HG02840 (cell line): ENCODE measurements at regions not wholly inside any gene's neighbourhood (a gene's known extent, or its start where the extent isn't known, plus 50 kb on each side); places are given as distances from the start of the nearest gene placed in this dataset.
"Not testable (repeated sequence)": the region's sequence is repeated elsewhere in the genome, so short reads cannot be mapped to it uniquely, and the experiment has no call there.

ENCODE experiments used
- ATAC-seq: cut with Tn5 transposase; IDR thresholded peaks from one replicate; pipeline ENCODE4 v1.9.1; 2021; ENCODE audit warnings: mild to moderate bottlenecking, moderate library complexity, moderate number of reproducible peaks; ENCODE audit not compliant: unreplicated experiment, low FRiP score

GRCh38 chr5:60147791-60148190, 254.3 kb upstream of the PDE4D start:
- ATAC-seq = no peak

- ATAC-seq = no peak
Measured at GRCh38 chr5:60143942-60144549, 250.5 kb upstream of the PDE4D start.

- ATAC-seq = no peak
Measured at GRCh38 chr5:60141119-60141518, 247.6 kb upstream of the PDE4D start.

GRCh38 chr5:60136841-60137240, 243.3 kb upstream of the PDE4D start:
- ATAC-seq = no peak

GRCh38 chr5:60131504-60131903, 238.0 kb upstream of the PDE4D start:
- no peak for ATAC-seq

GRCh38 chr5:60125636-60126035, 232.1 kb upstream of the PDE4D start:
- ATAC-seq = no peak

- ATAC-seq = no peak
Measured at GRCh38 chr5:60102961-60103693, 209.6 kb upstream of the PDE4D start.

GRCh38 chr5:60101573-60101972, 208.0 kb upstream of the PDE4D start:
- no peak for ATAC-seq

- no peak for ATAC-seq
Measured at GRCh38 chr5:60092671-60093422, 199.3 kb upstream of the PDE4D start.

GRCh38 chr5:60086583-60086982, 193.1 kb upstream of the PDE4D start:
- no peak for ATAC-seq

- no peak for ATAC-seq
Measured at GRCh38 chr5:60084226-60084625, 190.7 kb upstream of the PDE4D start.

GRCh38 chr5:60077292-60077691, 183.8 kb upstream of the PDE4D start:
- ATAC-seq = no peak

- ATAC-seq = no peak
Measured at GRCh38 chr5:60076746-60077145, 183.2 kb upstream of the PDE4D start.

- no peak for ATAC-seq
Measured at GRCh38 chr5:60066502-60066901, 173.0 kb upstream of the PDE4D start.

GRCh38 chr5:60060389-60060788, 166.9 kb upstream of the PDE4D start:
- ATAC-seq = no peak

- no peak for ATAC-seq
Measured at GRCh38 chr5:60056191-60056590, 162.7 kb upstream of the PDE4D start.

- ATAC-seq = no peak
Measured at GRCh38 chr5:60055168-60055567, 161.6 kb upstream of the PDE4D start.

GRCh38 chr5:60041996-60042664, 148.6 kb upstream of the PDE4D start:
- ATAC-seq = not testable (repeated sequence)

- not testable (repeated sequence) for ATAC-seq
Measured at GRCh38 chr5:60041508-60041907, 148.0 kb upstream of the PDE4D start.

- ATAC-seq = no peak
Measured at GRCh38 chr5:60036192-60036938, 142.8 kb upstream of the PDE4D start.
